K562 (cell line): ENCODE measurements at regions not wholly inside any gene's neighbourhood (a gene's known extent, or its start where the extent isn't known, plus 50 kb on each side); places are given as distances from the start of the nearest gene placed in this dataset.

Experiments
- ATAC-seq: fragments of 200-7000 bp; cut with Tn5 transposase; 3 replicates; pipeline ENCODE4 v1.9.1; 2020; ENCODE audit warnings: moderate library complexity
- BruUV-seq: library from RNA; stranded (reverse); fragments of 400-500 nt; replicated peaks from 2 replicates; lab custom pipeline; 2021; lab: Mats Ljungman, UMichigan
- CTCF ChIA-PET: fragments of 300-600 bp; formaldehyde crosslinking; extraction: SDS; loops from one replicate; lab custom pipeline; 2021; ENCODE audit warnings: low intra/inter-chr PET ratio; lab: Yijun Ruan, JAX
- POLR2A ChIA-PET: fragments of 300-600, 350-650 bp; sonication (Branson Sonifier 250); formaldehyde crosslinking; extraction: SDS; loops from one replicate; lab custom pipeline; 2021; ENCODE audit warnings: antibody characterized with exemption, inconsistent platforms; lab: Yijun Ruan, JAX
- DNase-seq, 4 experiments: peaks; one replicate each; pipeline versions ENCODE4 v3.0.0 to v3.0.0-alpha.2; 2011 to 2018; ENCODE audit warnings: low spot score in 3 of 4, mixed read lengths in 3 of 4; ENCODE audit errors: extremely low read depth in 1 of 4
- FAIRE-seq: peaks from 2 replicates; lab custom pipeline; 2011; peaks lifted over from hg19 to GRCh38; lab: Jason Lieb, UNC
- H2AFZ ChIP-seq: 2 replicates; pipeline ENCODE4 v1.6.0; 2011; ENCODE audit warnings: low read depth, low read length, control low read depth, inconsistent platforms
- H3K27ac ChIP-seq: fragments of 200-600 bp; 3 replicates; pipeline ENCODE4 v1.8.0; 2011; ENCODE audit warnings: low read depth, mild to moderate bottlenecking, control low read depth, inconsistent platforms, low read length, moderate library complexity, mixed read lengths; ENCODE audit errors: extremely low read depth
- H3K27me3 ChIP-seq, 2 experiments: fragments of 300-600 bp in 1 of 2; 2 replicates in 1 of 2; 3 replicates in 1 of 2; pipeline versions ENCODE4 v1.6.0 to v1.8.0; 2011; ENCODE audit warnings: inconsistent platforms in 2 of 2, low read length in 2 of 2, mild to moderate bottlenecking in 1 of 2, mixed read lengths in 1 of 2, moderate library complexity in 1 of 2; ENCODE audit not compliant: control insufficient read depth in 2 of 2, insufficient read depth in 2 of 2
- H3K36me3 ChIP-seq: fragments of 300-600 bp; 3 replicates; pipeline ENCODE4 v1.8.0; 2011; ENCODE audit warnings: mild to moderate bottlenecking, low read length, inconsistent platforms; ENCODE audit not compliant: control insufficient read depth, insufficient read depth
- H3K4me1 ChIP-seq, 2 experiments: fragments of 200-600 bp in 1 of 2; replicated peaks in 1 of 2; 2 replicates in 1 of 2; 3 replicates in 1 of 2; pipeline versions ENCODE4 v1.5.1 to v1.8.0; 2011; ENCODE audit warnings: inconsistent platforms in 2 of 2, low read length in 2 of 2, mild to moderate bottlenecking in 1 of 2, mixed read lengths in 1 of 2, moderate library complexity in 1 of 2; ENCODE audit not compliant: control insufficient read depth in 2 of 2, insufficient read depth in 2 of 2
- H3K4me2 ChIP-seq: 2 replicates; pipeline ENCODE4 v1.6.1; 2011; ENCODE audit warnings: low read length, control low read depth, inconsistent platforms, mixed read lengths; ENCODE audit not compliant: insufficient read depth
- H3K4me3 ChIP-seq: fragments of 200-600 bp; sonication (generic), shearing (Covaris generic); 2 replicates; pipeline ENCODE4 v1.5.1; 2016; ENCODE audit warnings: control low read depth, inconsistent platforms
- H3K79me2 ChIP-seq: fragments of 200-600 bp; 3 replicates; pipeline ENCODE4 v1.8.0; 2011; ENCODE audit warnings: low read length, inconsistent platforms; ENCODE audit not compliant: control insufficient read depth, insufficient read depth
- H3K9ac ChIP-seq, 2 experiments: 2 replicates each; pipeline versions ENCODE4 v1.6.0 to v1.6.1; 2011; ENCODE audit warnings: low read depth in 2 of 2, low read length in 2 of 2, control low read depth in 1 of 2, inconsistent platforms in 1 of 2, mild to moderate bottlenecking in 1 of 2, mixed read lengths in 1 of 2; ENCODE audit not compliant: insufficient read depth in 1 of 2
- H3K9me1 ChIP-seq: one replicate; pipeline ENCODE4 v1.6.0; 2011; ENCODE audit warnings: inconsistent platforms, mild to moderate bottlenecking, low read length, moderate library complexity; ENCODE audit not compliant: control insufficient read depth, insufficient read depth
- H3K9me3 ChIP-seq: replicated peaks from 2 replicates; pipeline ENCODE4 v1.5.1; 2011; ENCODE audit warnings: low read depth, low read length, inconsistent platforms; ENCODE audit not compliant: control insufficient read depth, insufficient read depth
- H4K20me1 ChIP-seq: replicated peaks from 2 replicates; pipeline ENCODE4 v1.6.1; 2011; ENCODE audit warnings: low read length, inconsistent platforms, mixed read lengths; ENCODE audit not compliant: control insufficient read depth, insufficient read depth
- EHMT2 ChIP-seq: fragments of 450-650 bp; IDR thresholded peaks from 2 replicates; pipeline ENCODE4 v1.6.1; 2018; ENCODE audit warnings: antibody characterized with exemption
- HDAC2 ChIP-seq: fragments of 450-650 bp; IDR thresholded peaks from 2 replicates; pipeline ENCODE4 v1.6.1; 2016; ENCODE audit warnings: mild to moderate bottlenecking
- HNRNPLL ChIP-seq: fragments of 200-400 bp; formaldehyde crosslinking; IDR thresholded peaks from 2 replicates; pipeline ENCODE4 v1.6.1; 2017; ENCODE audit warnings: low read length, low read depth, mild to moderate bottlenecking; ENCODE audit not compliant: poor library complexity, severe bottlenecking
- HSF4 ChIP-seq: fragments of 250-450 bp; sonication (Bioruptor Pico); IDR thresholded peaks from 2 replicates; pipeline ENCODE4 v2.1.2; 2022; ENCODE audit warnings: mild to moderate bottlenecking, moderate library complexity, borderline replicate concordance
- NUFIP1 ChIP-seq: fragments of 450-650 bp; IDR thresholded peaks from 2 replicates; pipeline ENCODE4 v1.6.1; 2018; ENCODE audit not compliant: partially characterized antibody
- ZFP1 ChIP-seq: fragments of 450-650 bp; formaldehyde crosslinking; IDR thresholded peaks from 2 replicates; pipeline ENCODE4 v1.4.0; 2020; ENCODE audit warnings: mild to moderate bottlenecking, mixed read lengths
- ZFX ChIP-seq: sonication (generic); formaldehyde crosslinking; IDR thresholded peaks from 2 replicates; pipeline ENCODE4 v1.8.0; 2022; ENCODE audit warnings: mild to moderate bottlenecking, missing genetic modification reagents, moderate library complexity
- ZNF696 ChIP-seq: fragments of 250-450 bp; sonication (Bioruptor Pico); conservative IDR thresholded peaks from 2 replicates; pipeline ENCODE4 v1.4.0; 2020; ENCODE audit warnings: mild to moderate bottlenecking, moderate library complexity
- WGBS: fragments of 100-300 bp; shearing (Covaris generic); methylation state at CpG from one replicate; pipeline ENCODE4 v1.1.6; 2016; ENCODE audit warnings: low coverage, mixed read lengths; ENCODE audit not compliant: insufficient coverage; ENCODE audit errors: missing lambda C conversion rate; 5-methylcytosine and 5-hydroxymethylcytosine counted together
- in situ Hi-C: fragments of 300-500 bp; cut with MboI; formaldehyde crosslinking; loops from 4 replicates; pipeline ENCODE4 v1.15.0; 2018; ENCODE audit warnings: inconsistent platforms, mixed read lengths
- intact Hi-C: fragments of 100-400 bp; cut with micrococcal nuclease; formaldehyde crosslinking; loops from 2 replicates; pipeline ENCODE4 v1.14.2; 2022

DNA sequence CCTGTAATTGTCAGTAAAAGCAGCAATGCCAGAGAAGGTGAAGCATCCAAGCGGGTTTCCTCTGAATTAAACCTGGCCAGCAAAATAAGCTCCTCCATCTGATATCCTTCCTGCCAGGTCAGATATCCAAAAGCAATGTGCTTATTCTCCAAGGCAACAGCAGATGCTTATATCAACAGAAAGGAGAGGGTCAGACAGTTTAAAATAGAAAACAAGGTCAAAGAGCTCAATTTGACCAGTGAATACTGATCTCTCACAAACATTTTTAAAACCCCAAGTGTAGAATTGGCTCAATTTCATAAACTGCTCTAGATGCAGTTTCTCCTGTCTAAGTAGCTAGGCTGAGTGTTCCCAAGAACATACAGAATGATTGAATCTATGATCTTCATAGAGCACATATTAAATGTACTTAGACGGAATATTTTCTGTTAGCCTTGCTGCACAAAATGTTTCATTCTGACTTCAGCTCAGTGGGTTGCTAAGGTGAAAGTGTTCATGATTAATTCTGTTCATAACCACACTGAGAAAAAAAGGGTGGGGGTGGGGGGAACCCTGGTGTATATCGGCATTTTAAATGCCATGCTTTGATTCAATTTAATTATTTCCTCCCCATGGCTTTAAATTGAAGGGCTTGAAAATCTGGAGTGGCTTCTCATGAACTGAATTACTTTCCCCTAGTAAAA lies 174.2 kb upstream of the ARHGAP20 start:
- no peak overlapping the region for H3K27ac ChIP-seq
- no peaks in the 10 kb centered on the region for H3K27me3 ChIP-seq
- no peaks in the 10 kb centered on the region for H3K79me2 ChIP-seq
- no peak overlapping the region for H3K4me2 ChIP-seq
- no peaks in the 10 kb centered on the region for H4K20me1 ChIP-seq
- H3K4me1 ChIP-seq = no peaks in the 10 kb centered on the region
- H3K9ac ChIP-seq = no peak overlapping the region
- ATAC-seq (no peak), DNase-seq (no peak), FAIRE-seq (no peak)
- H3K4me3 ChIP-seq = no peak overlapping the region
- H3K9me3 ChIP-seq = no peaks in the 10 kb centered on the region; the same call in 1 of the 2 replicates
- intact Hi-C loops (no loop called here), in situ Hi-C loops (no loop called here)
- 0% methylated on average over 3 of the region's 3 CpGs for whole genome bisulfite sequencing
- BruUV-seq = no TSS peak
- POLR2A ChIA-PET = no interaction called here
- CTCF ChIA-PET = no interaction called here
- no peak overlapping the region for H2AFZ ChIP-seq
- H3K9me1 ChIP-seq = no peaks in the 10 kb centered on the region
- no peak for TF ChIP-seq ZFP1 (CRISPR knock-in tag)
- TF ChIP-seq HDAC2 = no peak
- TF ChIP-seq ZFX = no peak
- TF ChIP-seq ZNF696 = no peak
- TF ChIP-seq NUFIP1 = no peak
- no peak for TF ChIP-seq HNRNPLL
- no peak for TF ChIP-seq HSF4 (CRISPR knock-in tag)
- no peak for TF ChIP-seq EHMT2
- H3K36me3 ChIP-seq = no peaks in the 10 kb centered on the region
